Pancreas (tissue), 10 donors: ENCODE measurements at regions not wholly inside any gene's neighbourhood (a gene's known extent, or its start where the extent isn't known, plus 50 kb on each side); places are given as distances from the start of the nearest gene placed in this dataset.

Experiments used
- ATAC-seq, 4 donors: fragments of 200-7000 bp; cut with Tn5 transposase; one replicate each; pipeline versions ENCODE4 v1.8.0 to v1.9.1; 2020; ENCODE audit warnings: mild to moderate bottlenecking in 4 of 4, moderate library complexity in 4 of 4
- DNase-seq, 6 donors: peaks; one replicate each; pipeline ENCODE4 v3.0.0-alpha.2; 2020
- FAIRE-seq: peaks from 2 replicates; lab custom pipeline; 2012; peaks lifted over from hg19 to GRCh38; lab: Jason Lieb, UNC
- H3K27ac ChIP-seq, 4 donors: fragments of 200-600 bp; sonication (generic); 1 replicate in 3 of 4; 2 replicates in 1 of 4; pipeline versions ENCODE4 v1.5.0 to v1.8.0; 2020
- H3K27me3 ChIP-seq, 4 donors: fragments of 200-600 bp; one replicate each; pipeline ENCODE4 v1.8.0; 2021
- H3K36me3 ChIP-seq, 3 donors: fragments of 200-600 bp; sonication (generic) in 1 of 3; one replicate each; pipeline versions ENCODE4 v1.5.0 to v1.8.0; 2020 to 2021
- H3K4me1 ChIP-seq, 3 donors: fragments of 200-600 bp; one replicate each; pipeline ENCODE4 v1.8.0; 2021
- H3K4me3 ChIP-seq, 4 donors: fragments of 200-600 bp; sonication (generic) in 2 of 4; one replicate each; pipeline versions ENCODE4 v1.5.0 to v1.8.0; 2020 to 2021
- H3K9me3 ChIP-seq, 4 donors: fragments of 200-600 bp; one replicate each; pipeline ENCODE4 v1.8.0; 2021
- WGBS, 2 donors: extraction: QIAGEN DNeasy Blood & Tissue Kit; methylation state at CpG; one replicate each; pipeline ENCODE4 v1.1.7; 2013; 5-methylcytosine and 5-hydroxymethylcytosine counted together
- intact Hi-C, 3 donors: fragments of 100-400 bp; cut with DNase I; formaldehyde crosslinking; loops; one replicate each; pipeline versions ENCODE4 v1.11.1 to v1.14.2; 2022
- TF ChIP-seq, protein P1 (sequence below), 4 donors: fragments of 200-600 bp; sonication (generic) in 3 of 4; IDR thresholded peaks; one replicate each; pipeline versions ENCODE4 v1.5.0 to v1.8.0; 2021; ENCODE audit warnings: antibody characterized with exemption in 4 of 4
- donor health status: healthy with polysubstance abuse.
- donor health status: DM: no; HTN: no; CAD: no; lungs with moderate emphysema.
- donor health status: DM: no; HTN: no; CAD: no.
- donor health status: control.
- donor health status: control.
- donor health status: Bipolar disorder and iron deficiency.
- donor health status: DM: yes; HTN: yes; CAD: no.
- donor health status: DM: no; HTN: no; CAD: no.
- donor health status: DM: no; HTN: no; CAD: no.
- donor health status: DM: yes; HTN: yes; CAD: no.

DNA sequence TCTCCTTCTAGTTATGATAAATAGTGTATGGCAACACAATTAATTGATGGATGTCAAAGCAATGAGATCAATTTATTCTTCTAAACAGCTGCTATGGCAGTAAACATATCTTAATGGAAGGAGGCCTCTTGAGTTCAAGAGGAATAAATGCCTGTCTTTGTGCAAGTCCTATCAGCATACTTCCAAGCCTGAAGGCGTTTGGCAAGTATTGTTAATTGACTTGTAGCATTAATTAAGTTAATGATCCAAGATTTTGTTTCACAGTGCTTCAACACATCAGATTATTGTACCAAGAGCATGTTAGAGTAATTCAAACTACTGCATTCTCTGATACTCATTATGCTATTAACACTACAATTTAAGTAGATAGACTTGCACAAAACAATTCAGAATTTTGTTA is 144.8 kb downstream of the FAT4 start:
- DNase-seq (no peak), ATAC-seq (no peak), FAIRE-seq (no peak)
- H3K27ac ChIP-seq = no peak overlapping the region
- H3K27me3 ChIP-seq = no peaks in the 10 kb centered on the region
- intact Hi-C loops = no loop called here
- 21 to 22% methylated on average over 1 of the region's 1 CpG for WGBS, 2 donors
- H3K4me1 ChIP-seq = no peaks in the 10 kb centered on the region
- no peaks in the 10 kb centered on the region for H3K36me3 ChIP-seq
- no peaks in the 10 kb centered on the region for H3K9me3 ChIP-seq
- H3K4me3 ChIP-seq = no peak overlapping the region
- TF ChIP-seq, protein P1, sequence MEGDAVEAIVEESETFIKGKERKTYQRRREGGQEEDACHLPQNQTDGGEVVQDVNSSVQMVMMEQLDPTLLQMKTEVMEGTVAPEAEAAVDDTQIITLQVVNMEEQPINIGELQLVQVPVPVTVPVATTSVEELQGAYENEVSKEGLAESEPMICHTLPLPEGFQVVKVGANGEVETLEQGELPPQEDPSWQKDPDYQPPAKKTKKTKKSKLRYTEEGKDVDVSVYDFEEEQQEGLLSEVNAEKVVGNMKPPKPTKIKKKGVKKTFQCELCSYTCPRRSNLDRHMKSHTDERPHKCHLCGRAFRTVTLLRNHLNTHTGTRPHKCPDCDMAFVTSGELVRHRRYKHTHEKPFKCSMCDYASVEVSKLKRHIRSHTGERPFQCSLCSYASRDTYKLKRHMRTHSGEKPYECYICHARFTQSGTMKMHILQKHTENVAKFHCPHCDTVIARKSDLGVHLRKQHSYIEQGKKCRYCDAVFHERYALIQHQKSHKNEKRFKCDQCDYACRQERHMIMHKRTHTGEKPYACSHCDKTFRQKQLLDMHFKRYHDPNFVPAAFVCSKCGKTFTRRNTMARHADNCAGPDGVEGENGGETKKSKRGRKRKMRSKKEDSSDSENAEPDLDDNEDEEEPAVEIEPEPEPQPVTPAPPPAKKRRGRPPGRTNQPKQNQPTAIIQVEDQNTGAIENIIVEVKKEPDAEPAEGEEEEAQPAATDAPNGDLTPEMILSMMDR (IDR thresholded peaks at IDR 0.05) = no peak

DNA sequence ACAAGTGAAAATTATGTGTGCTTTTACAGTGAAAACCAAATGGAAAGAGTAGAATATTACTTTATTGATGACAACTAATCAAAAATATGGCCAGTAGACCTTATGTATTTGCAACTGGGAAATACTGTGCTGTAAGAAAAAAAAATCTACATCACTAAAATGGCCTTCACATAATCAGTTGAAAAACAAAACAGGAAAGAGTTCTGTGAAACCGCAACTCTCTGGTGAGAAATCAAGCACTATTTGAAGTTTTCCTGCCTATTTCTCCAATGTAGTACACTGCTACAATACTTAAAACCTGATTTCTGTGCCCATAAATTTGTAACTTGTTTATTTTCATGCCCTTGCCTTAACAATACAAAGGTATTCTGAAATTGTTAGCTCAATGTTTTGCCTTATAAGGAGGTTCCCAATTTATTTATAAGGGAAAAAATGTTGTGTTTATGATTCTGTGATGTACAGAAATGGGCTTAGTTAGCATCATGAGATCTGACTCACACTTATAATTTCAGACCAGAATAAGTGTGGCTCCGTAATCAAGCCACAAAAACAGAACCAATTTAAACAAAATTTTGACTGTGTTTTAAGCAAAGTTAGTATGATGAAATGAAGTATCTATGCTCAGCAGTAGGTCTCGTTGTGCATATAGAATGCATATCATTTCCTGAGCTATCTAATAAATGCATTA is 147.1 kb downstream of the FAT4 start:
- intact Hi-C loops = no loop called here
- DNase-seq (no peak), FAIRE-seq (no peak), ATAC-seq (no peak)
- Histone ChIP-seq H3K9me3 (no peaks in the 10 kb centered on the region), H3K27me3 (no peaks in the 10 kb centered on the region), H3K36me3 (no peaks in the 10 kb centered on the region), H3K4me3 (no peak overlapping the region), H3K27ac (no peak overlapping the region), H3K4me1 (no peaks in the 10 kb centered on the region)
- TF ChIP-seq, protein P1 (IDR thresholded peaks at IDR 0.05) = no peak
- WGBS, 2 donors = 56 to 74% methylated on average over 3 of the region's 3 CpGs

DNA sequence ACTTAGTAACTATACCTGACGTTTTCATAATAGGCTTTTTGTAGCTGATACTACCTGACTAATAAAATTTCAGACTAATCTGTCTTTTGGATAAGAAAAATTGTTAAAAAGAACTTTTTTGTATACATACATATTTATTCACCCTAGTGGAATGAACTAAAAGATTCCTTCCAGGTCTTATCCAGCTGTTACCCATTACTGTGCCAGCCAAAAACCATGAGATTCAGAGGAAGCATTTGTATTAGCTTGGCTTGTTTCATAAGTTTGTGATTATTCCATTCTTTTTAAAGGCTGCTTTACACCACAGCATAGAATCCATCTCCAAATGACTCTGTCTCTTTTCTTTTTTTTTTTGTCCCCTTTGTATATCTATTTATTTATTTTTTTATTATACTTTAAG is 149.4 kb downstream of the FAT4 start:
- H3K27me3 ChIP-seq = no peaks in the 10 kb centered on the region
- no peak for FAIRE-seq
- H3K4me1 ChIP-seq = no peaks in the 10 kb centered on the region
- H3K27ac ChIP-seq = no peak overlapping the region
- no peak for DNase-seq
- intact Hi-C loops = no loop called here
- TF ChIP-seq, protein P1 (IDR thresholded peaks at IDR 0.05) = no peak
- no peaks in the 10 kb centered on the region for H3K36me3 ChIP-seq
- no peaks in the 10 kb centered on the region for H3K9me3 ChIP-seq
- 49 to 53% methylated on average over 1 of the region's 1 CpG for WGBS, 2 donors
- no peak for ATAC-seq
- H3K4me3 ChIP-seq = no peak overlapping the region

DNA sequence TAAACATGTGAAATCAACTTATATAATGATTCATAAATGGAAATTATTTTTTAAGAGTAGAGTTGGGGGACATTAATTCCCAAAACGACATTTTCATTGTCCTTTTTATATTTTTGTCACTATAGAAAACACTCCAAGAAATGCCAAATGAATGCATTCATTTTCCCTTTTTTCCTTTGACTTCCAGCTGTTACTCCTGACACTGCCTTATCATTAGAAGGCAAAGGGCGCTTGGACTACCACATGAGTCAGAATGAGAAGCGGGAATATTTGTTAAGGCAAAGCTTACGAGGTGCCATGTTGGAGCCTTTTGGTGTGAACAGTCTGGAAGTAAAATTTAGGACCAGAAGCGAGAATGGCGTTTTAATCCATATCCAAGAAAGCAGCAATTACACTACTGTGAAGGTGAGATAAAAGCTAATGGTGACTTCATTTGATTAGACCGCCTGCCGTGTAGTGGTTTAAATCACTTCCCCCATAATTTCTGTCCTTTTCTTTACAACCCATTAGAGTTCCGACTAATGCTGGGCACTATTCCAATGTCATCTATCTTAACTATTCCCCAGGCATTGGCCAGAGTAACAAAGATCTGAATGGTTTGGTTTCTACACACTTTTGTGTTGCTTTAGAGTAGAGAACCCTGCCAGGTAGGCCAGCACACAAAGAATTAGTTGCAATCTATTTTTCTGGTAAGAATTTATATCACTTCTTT is 166.7 kb downstream of the FAT4 start:
- intact Hi-C loops = no loop called here
- ATAC-seq (no peak), DNase-seq (no peak), FAIRE-seq (no peak)
- Histone ChIP-seq H3K9me3 (no peaks in the 10 kb centered on the region), H3K4me3 (no peak overlapping the region), H3K27me3 (no peaks in the 10 kb centered on the region), H3K27ac (no peak overlapping the region), H3K36me3 (no peaks in the 10 kb centered on the region), H3K4me1 (no peaks in the 10 kb centered on the region)
- TF ChIP-seq, protein P1 (IDR thresholded peaks at IDR 0.05) = no peak
- WGBS, 2 donors = 66 to 69% methylated on average over 9 of the region's 9 CpGs

DNA sequence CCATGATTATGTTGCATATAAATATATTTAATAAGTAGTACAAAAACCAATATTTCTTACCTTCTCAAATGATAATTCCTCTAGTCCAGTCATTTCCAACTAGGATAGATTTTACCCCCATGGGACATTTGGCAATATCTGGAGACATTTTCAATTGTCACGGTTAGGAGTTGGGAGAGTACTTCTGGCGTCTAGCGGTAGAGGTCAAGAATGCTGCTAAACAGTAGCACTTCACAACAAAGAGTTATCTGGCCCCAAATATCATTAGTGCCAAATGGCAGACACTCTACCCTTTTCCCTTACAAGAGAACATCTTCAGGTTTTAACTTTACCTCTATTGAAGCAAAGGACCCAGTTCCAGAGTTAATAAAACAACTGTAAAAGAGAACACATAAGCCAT is 168.1 kb downstream of the FAT4 start:
- intact Hi-C loops = no loop called here
- Histone ChIP-seq H3K27me3 (no peaks in the 10 kb centered on the region), H3K4me1 (no peaks in the 10 kb centered on the region), H3K27ac (no peak overlapping the region), H3K4me3 (no peak overlapping the region), H3K9me3 (no peaks in the 10 kb centered on the region), H3K36me3 (no peaks in the 10 kb centered on the region)
- DNase-seq (no peak), ATAC-seq (no peak), FAIRE-seq (no peak)
- WGBS, 2 donors = 55 to 64% methylated on average over 3 of the region's 3 CpGs
- TF ChIP-seq, protein P1 (IDR thresholded peaks at IDR 0.05) = no peak
